GM21367 (cell line): ENCODE measurements at regions not wholly inside any gene's neighbourhood (a gene's known extent, or its start where the extent isn't known, plus 50 kb on each side); places are given as distances from the start of the nearest gene placed in this dataset.

Experiments used
- ATAC-seq: cut with Tn5 transposase; IDR thresholded peaks from one replicate; pipeline ENCODE4 v1.9.1; 2021; ENCODE audit not compliant: unreplicated experiment

DNA sequence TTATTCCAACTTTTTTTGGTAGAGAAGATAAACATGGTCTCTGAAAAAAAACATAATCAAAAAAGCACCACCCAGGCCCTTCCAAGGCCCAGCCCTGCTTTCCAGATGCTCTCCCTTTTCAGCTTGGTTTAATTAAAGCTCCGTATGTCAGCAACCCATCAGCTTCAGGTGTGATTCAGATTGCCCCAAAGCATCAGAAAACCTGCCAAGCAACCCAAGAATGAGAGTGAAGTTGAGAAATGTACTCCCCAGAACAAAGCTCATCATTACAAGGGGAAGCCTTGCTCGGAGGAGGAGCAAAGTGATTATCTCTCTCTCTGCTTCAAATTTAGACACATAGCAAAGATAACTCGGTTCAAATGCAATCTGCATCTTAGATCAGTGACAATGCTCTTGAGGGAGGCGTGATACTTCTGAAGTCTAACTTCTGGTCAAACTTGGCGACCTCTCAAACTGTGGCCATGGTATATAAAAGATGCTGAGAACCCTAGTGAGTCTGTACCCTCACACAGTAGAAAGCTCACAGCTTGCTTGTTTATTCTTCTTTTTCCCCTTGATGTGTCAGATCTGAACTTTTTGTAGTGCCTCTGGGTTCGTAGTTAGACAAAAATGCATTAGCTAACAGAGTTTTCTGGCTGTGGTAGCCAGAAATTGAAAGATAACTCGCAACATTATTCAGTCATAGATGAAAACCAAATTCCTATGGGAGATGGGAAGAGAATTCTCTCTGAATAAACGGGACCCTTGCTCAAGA is 63.3 kb upstream of the ZC3H11B start:
- ATAC-seq, result no peak

DNA sequence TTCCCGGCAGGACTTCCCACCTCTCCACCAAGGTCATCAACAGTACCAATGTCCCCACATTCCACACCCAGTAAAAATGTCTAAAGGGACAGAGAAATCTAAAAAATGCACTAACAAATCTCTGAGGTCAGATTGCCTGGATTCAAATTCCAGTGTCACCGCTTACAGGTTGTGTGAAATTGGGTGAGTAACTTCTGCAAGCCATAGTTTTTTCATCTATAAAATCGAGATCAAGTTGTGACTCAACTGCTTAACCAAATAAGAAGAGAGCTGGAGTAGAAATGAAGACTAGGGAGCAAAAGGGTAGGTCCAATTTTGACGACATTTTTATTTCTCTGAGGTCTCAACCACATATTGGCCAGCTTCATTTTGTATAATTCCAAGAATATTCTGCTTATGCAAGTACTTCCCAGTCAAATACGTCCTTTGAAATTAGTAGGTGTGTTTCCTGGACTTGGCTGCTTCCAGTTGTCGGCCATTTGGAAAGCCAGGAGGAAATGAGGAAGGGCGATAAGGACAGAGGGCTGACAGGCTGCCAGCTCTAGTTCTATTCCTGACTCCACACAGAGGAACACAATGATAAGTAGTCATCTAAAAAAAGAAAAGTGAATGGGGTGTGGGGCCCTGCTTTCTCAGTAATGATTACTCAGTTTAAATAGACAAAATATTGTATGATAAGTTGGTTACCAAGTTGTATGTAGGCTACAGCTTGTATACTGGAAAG is 57.7 kb upstream of the ZC3H11B start:
- ATAC-seq, result no peak

DNA sequence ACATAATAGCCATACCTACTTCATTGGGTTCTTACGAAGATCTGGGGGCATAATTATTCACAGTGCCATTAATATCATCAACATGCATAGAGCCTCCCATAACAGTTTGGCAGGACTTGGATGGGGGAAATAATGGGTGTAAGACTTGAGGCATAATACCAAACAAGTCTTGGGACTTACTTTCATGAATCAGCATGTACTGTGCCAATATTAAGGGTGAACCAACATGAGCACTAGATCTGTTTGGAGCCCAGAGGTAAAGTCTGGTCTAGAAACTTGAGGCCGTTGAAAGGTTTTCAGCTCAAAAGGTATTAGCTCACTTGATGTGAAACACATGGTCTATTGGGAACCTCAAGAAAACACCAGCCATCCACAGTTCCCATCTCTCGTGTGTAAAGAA is 56.7 kb upstream of the ZC3H11B start:
- no peak for ATAC-seq

DNA sequence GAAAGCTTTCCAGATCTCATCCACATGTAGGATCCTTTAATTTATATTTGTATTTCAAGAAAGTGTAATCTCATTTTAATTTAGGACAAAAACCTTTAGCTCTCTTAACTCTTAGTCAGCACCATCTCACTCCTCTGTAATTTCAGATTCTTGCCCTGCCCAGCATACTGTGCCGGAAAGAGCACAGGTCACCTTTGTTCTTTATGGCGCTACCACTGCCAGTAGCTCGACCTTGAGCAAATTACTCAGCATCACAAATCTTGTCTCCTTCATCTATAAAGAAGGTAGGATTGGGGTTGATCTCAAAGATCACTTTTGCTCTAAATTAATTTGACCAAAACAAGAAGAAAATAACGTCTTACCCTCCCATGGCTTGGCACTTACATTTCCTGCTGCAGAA is 56.1 kb upstream of the ZC3H11B start:
- ATAC-seq, result no peak

DNA sequence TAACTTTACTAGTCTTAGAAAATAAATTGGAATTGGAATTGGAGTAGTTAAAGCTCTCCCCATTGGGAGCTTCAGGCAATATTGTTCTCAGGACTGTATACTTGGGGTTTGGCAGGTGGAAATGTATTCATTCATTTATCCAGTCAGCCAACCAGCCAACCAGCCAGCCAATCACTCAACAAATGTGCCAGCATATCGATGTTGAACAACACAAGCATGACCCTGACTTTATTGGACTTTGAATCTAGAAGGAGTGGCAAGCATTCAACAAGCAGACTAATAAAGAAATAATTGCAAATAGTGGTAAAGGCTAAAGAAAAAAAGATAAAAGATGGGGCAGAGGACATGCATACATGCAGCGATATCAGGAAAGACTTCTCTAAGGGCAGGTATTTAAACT is 55.5 kb upstream of the ZC3H11B start:
- no peak for ATAC-seq

DNA sequence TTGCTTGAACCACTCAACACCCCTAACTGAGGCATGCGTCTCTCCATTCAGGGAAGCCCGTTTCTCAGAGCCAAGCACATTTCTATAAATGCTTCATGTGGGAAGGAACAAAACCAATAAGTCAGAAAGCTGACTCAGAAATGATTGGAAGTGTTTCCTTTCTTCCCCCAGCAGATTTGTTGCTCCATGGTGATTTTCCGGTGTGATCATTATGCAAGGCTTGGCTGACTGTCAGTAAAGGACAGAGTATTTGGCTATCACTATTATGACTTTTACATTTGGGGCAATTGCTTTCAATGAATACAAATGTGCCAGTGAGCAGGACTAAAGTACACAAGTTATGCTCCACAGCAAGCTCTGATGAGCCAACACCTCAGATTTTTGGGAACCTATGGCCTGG is 53.3 kb upstream of the ZC3H11B start:
- no peak for ATAC-seq

DNA sequence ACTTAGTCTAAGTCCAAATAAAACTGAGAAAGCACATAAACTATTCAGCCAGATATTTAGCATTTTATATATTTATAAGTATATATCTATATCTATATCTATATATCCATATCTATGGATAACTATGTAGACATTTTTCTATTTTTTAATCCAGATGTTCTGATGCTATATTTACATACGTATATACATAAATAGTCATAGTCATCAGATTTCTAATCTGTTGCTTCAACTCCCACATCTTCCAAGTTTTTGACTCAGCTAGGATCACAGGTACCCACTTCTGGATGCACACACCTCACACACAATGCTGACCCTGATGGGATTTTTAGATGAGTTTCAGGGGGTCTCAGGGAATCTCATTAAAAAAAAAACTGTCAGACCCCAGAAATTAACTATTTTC is 52.2 kb upstream of the ZC3H11B start:
- no peak for ATAC-seq

DNA sequence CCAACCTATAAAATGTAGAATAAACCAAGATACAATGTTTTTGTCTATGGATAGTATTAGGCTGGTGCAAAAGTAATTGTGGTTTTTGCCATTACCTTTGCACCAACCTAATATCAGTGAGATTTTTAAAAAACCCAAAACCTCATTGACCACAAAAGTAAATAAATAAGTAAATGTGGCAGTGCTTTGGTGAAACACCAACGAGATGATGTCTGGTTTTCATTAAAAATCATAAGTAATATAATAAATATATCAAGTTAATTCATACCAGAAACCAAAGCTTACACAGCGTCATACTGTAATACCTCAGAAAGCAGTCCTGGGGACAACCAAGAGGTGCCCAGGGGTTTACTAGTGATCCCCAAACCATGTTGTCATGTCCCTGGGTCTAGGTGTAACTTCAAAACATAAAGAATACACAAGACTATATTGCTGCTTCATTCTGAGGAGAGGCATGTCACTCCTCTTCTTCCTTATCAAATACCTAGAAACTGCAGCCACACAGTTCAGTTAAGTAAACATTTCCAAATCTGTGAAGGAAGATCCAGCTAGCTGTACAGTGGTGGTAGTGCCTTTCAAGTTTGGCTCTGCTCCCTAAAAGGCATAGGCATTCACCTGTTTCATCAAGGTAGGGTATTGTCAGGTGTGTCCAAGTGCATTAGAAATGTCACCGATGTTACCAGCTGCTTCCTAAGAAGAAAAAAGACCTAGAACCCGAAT is 51.6 kb upstream of the ZC3H11B start:
- no peak for ATAC-seq
